Memory B cell (primary cell): ENCODE measurements at regions not wholly inside any gene's neighbourhood (a gene's known extent, or its start where the extent isn't known, plus 50 kb on each side); places are given as distances from the start of the nearest gene placed in this dataset.
"Not testable (repeated sequence)": the region's sequence is repeated elsewhere in the genome, so short reads cannot be mapped to it uniquely, and the experiment has no call there.

Experiments used
- ATAC-seq: fragments of 150-1000 bp; cut with Tn5 transposase; 2 replicates; pipeline ENCODE4 v1.10.0; 2021; ENCODE audit warnings: low read depth, mild to moderate bottlenecking, moderate library complexity
- DNase-seq, 2 donors: peaks; one replicate each; pipeline ENCODE4 v3.0.0; 2022; ENCODE audit warnings: low spot score in 2 of 2
- H3K27ac Mint-ChIP-seq: one replicate; pipeline ENCODE4 v1.8.0; 2022; ENCODE audit warnings: mild to moderate bottlenecking, moderate library complexity, mixed read lengths
- H3K27me3 Mint-ChIP-seq: one replicate; pipeline ENCODE4 v1.8.0; 2022; ENCODE audit warnings: mixed read lengths
- H3K36me3 Mint-ChIP-seq: one replicate; pipeline ENCODE4 v1.8.0; 2022; ENCODE audit warnings: mild to moderate bottlenecking, mixed read lengths
- H3K4me1 Mint-ChIP-seq: one replicate; pipeline ENCODE4 v1.8.0; 2022; ENCODE audit warnings: mixed read lengths
- H3K4me3 Mint-ChIP-seq: one replicate; pipeline ENCODE4 v1.8.0; 2022; ENCODE audit warnings: mild to moderate bottlenecking, moderate library complexity, mixed read lengths
- H3K9me3 Mint-ChIP-seq: one replicate; pipeline ENCODE4 v1.8.0; 2022; ENCODE audit warnings: mixed read lengths

DNA sequence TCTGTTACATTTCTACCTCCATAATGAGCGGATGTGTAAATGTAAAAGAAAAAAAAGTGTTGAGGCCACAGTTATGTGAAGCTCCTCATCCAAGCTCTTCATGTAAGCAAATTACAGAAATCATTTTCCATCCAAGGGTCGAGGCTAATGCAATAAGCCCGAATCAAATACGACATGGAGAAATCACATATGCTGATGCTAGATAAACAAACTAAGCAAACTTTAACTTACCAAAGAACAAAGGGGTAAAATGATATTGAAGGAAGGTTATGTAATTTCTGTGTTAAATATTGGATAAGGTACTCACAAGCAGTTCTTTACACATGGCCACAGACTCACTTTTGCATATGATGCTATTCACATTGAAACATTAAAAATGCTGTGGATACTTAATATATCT, 310.2 kb upstream of the ID2 start:
- H3K27me3 Mint-ChIP-seq: peaks cover 23% of the 10 kb centered on the region
- H3K36me3 Mint-ChIP-seq: peaks cover 2% of the 10 kb centered on the region
- H3K4me1 Mint-ChIP-seq: no peaks in the 10 kb centered on the region
- no peak overlapping the region for H3K4me3 Mint-ChIP-seq
- no peak for ATAC-seq
- no peak overlapping the region for H3K27ac Mint-ChIP-seq
- no peak for DNase-seq
- H3K9me3 Mint-ChIP-seq: peaks cover 6% of the 10 kb centered on the region

DNA sequence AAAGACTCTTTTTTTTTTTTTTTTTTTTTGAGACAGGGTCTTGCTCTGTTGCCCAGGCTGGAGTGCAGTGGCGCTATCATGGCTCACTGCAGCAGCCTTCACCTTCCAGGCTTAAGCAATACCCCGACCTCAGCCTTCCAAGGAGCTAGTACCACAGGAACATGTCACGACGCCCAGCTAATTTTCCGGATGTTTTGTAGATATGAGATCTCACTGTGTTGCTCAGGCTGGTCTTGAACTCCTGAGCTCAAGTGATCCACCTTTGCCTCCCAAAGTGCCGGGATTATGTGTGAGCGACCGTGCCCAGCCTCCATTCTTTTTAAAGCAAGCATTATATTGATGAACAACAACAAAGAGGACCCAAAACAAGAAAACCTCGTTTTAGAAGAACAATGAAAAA, 307.1 kb upstream of the ID2 start:
- peaks cover 2% of the 10 kb centered on the region for H3K36me3 Mint-ChIP-seq
- H3K27me3 Mint-ChIP-seq: peaks cover 31% of the 10 kb centered on the region

DNA sequence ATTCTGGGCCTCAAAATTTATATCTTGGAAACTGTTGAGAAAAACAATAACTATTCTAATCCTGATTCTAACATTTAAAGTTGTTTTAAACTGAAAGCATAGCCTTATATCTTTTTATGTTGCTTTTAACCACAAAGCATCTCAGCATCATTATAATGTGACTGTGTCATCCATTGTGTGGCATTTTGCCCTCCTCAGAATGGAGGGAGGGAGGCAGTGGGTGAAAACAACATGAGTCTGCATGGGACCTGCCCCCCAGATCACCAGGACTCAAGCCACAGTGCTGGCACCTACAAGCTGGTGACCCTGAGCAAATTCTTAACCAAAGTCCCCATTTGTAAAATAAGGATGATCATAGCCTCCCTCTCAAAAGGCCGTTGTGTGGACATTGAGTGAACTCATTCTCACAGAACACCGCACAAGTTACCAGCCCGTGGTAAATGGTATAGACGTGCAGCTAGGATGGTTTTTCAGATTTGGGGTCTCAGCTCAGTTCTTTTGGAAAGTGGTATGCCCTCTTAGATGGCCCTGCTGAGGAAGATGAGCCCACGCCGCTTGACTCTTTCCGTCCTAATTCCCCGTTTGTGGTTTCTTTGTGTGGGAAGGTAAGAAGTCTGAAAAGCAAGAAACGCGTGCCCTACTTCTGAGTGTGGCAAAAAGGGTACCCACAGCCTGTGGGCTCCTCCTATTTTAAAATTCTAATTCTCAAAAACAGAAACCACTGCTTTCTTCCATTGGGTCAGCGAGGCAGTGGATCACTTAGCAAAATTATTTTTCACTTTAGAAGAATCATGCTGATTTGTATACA, 305.0 kb upstream of the ID2 start:
- H3K36me3 Mint-ChIP-seq: peaks cover 2% of the 10 kb centered on the region
- no peak overlapping the region for H3K27ac Mint-ChIP-seq
- H3K4me1 Mint-ChIP-seq: peaks cover 11% of the 10 kb centered on the region
- H3K4me3 Mint-ChIP-seq: no peak overlapping the region
- ATAC-seq: no peak
- no peak for DNase-seq
- H3K9me3 Mint-ChIP-seq: peaks cover 6% of the 10 kb centered on the region
- peaks cover 26% of the 10 kb centered on the region for H3K27me3 Mint-ChIP-seq

More for the DNA sequence above, 307.1 kb upstream of the ID2 start:
- no peak for ATAC-seq
- Mint-ChIP-seq H3K27ac (no peak overlapping the region), H3K4me3 (no peak overlapping the region), H3K9me3 (peaks cover 6% of the 10 kb centered on the region), H3K4me1 (peaks cover 6% of the 10 kb centered on the region)
- no peak for DNase-seq

DNA sequence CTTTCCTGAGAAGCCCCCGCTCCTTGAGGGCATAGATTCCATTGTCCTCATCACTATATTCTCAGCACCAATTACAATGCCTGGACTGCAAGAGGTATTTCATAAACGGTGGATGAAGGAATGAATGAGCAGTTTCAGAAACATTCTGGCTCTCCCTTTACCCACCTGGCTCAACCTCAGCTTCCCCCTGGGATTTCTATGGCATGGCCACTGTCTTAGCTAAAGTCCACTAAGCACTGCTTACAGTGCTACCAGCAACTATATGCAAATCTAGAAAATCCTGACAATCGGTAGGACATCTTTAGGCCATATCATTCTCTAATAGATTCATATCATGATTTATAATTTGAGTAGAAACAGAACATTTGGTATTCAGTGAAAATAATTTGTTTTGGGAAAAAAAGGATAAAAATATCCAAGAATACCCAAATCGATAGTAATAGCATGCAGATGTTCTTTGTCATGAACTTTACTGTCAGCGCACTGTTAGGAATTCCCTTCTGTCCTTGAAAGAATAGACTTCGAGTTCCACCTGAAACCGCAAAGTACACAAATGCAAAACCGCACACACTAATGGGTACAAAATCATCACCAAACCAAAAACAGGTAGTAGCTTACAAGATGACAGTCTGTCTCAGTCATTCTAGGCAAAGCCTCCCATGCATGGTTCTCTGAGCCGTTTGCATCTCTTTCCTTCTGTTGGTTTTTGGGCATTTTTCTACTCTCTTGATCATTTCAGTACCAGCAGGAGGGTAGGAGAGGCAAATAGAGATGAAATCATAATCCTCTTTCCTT, 303.6 kb upstream of the ID2 start:
- DNase-seq (no peak), ATAC-seq (peak; percentile 48)
- Mint-ChIP-seq H3K4me1 (peaks cover 11% of the 10 kb centered on the region), H3K27me3 (peaks cover 21% of the 10 kb centered on the region), H3K36me3 (peaks cover under 1% of the 10 kb centered on the region), H3K9me3 (peaks cover 2% of the 10 kb centered on the region), H3K4me3 (no peak overlapping the region), H3K27ac (no peak overlapping the region)

DNA sequence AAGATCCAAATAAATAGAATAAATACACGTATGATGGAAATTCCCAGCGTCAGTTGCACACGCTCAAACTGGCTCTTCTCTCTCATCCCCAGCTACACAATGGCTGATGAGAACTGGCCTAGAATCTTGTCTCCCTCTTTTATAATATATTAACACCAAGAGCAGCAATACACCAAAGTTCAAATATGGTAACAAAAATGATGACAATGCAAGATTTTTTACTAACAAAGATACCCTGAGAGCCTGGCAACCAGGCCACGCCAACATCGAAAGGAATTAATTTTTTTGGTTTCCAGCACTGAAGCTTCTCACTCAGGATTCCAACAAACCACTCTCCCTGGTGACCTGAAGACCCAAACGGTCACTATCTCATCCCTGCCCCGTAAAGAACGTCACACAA, 302.7 kb upstream of the ID2 start:
- DNase-seq: no peak
- peaks cover 21% of the 10 kb centered on the region for H3K27me3 Mint-ChIP-seq
- H3K4me3 Mint-ChIP-seq: no peak overlapping the region
- H3K36me3 Mint-ChIP-seq: no peaks in the 10 kb centered on the region
- H3K9me3 Mint-ChIP-seq: no peaks in the 10 kb centered on the region
- peaks cover 11% of the 10 kb centered on the region for H3K4me1 Mint-ChIP-seq
- ATAC-seq: no peak
- H3K27ac Mint-ChIP-seq: no peak overlapping the region

DNA sequence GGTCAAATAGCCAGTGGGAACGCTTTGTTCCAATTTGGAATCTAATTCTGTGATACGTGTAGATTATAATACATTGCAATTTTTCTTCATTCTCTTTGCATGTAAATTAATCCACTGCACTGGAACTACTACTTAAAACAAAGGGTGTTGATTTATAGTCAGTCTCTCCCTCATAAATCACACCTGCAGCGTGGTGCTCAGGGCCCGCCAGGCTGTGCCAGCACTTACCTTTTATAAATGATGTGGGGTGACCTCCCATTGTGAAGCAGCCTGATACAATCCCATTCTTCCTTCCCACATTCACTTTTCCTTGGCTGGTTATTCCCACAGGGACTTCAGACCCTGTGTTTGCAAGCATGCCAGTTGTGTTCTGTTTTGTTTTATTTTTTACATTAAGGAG, 302.3 kb upstream of the ID2 start:
- Mint-ChIP-seq H3K4me1 (peaks cover 11% of the 10 kb centered on the region), H3K27me3 (peaks cover 21% of the 10 kb centered on the region), H3K4me3 (no peak overlapping the region), H3K27ac (no peak overlapping the region), H3K36me3 (no peaks in the 10 kb centered on the region), H3K9me3 (no peaks in the 10 kb centered on the region)
- DNase-seq (no peak), ATAC-seq (no peak)

DNA sequence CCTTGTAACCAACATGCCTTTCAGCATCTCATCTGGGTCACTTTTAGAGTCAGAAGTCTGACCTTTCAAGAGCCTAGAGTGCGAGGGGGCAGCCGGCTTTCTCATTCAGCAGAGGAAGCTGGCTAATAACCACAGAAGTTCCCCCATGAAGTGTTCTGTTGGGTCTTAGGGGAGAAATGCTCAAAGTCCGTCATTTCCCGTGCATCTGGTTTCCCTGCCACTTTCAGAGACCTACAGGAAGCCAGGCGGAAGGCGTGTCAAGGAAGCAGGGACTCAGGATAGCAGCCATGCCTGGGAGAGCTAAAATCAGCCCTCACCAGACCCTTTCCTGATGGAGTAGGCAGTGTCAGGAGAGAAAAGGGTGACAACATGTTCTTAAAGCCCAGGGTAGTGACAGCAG, 301.8 kb upstream of the ID2 start:
- Mint-ChIP-seq H3K9me3 (no peaks in the 10 kb centered on the region), H3K36me3 (no peaks in the 10 kb centered on the region), H3K4me3 (no peak overlapping the region), H3K27me3 (peaks cover 19% of the 10 kb centered on the region), H3K4me1 (peaks cover 11% of the 10 kb centered on the region), H3K27ac (no peak overlapping the region)
- no peak for ATAC-seq
- DNase-seq: no peak

DNA sequence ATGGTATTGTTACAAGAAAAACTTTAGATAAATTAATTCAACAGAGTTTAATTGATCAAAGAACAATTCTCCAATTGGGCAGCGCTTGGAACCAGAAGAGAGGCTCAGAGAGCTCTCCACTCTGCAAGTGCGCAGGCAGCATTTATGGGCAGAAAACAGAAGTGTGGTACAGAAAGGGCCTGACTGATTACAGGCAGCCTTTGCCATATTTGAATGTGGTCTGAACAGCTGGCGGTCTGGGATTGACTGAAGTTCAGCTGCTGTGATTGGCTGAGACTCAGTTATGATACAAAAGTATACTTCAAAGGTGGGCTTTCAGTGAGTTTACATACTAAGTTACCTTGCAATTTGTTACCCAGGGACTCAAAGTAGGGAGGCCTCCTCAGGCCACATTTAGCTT, 301.3 kb upstream of the ID2 start:
- ATAC-seq: no peak
- no peak overlapping the region for H3K27ac Mint-ChIP-seq
- H3K4me1 Mint-ChIP-seq: peaks cover 11% of the 10 kb centered on the region

DNA sequence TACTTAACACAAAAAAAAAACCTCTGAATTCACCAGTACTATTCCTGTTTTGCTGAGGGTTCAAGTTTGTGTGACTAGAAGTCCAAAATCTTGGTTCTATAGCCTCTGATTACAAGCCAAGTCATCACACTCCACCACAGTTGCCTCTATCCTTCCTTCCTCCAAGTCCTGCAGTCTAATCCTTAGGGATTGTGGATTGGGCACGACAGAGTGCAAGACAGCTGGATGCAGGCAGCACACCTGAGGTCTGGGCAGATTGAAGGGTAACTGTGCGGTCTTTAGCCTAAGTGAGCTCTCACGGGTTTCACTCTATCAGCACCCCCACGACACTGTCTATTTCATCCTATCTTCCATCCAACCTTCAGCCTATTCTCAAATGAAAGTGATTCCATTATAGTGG, 299.4 kb upstream of the ID2 start:
- H3K27me3 Mint-ChIP-seq: peaks cover 21% of the 10 kb centered on the region
- H3K9me3 Mint-ChIP-seq: no peaks in the 10 kb centered on the region
- H3K36me3 Mint-ChIP-seq: no peaks in the 10 kb centered on the region
- ATAC-seq (no peak), DNase-seq (no peak)
- H3K4me3 Mint-ChIP-seq: no peak overlapping the region
- peaks cover 11% of the 10 kb centered on the region for H3K4me1 Mint-ChIP-seq
- H3K27ac Mint-ChIP-seq: no peak overlapping the region

More for the DNA sequence above, 301.3 kb upstream of the ID2 start:
- DNase-seq: no peak
- H3K4me3 Mint-ChIP-seq: no peak overlapping the region
- H3K9me3 Mint-ChIP-seq: no peaks in the 10 kb centered on the region
- peaks cover 21% of the 10 kb centered on the region for H3K27me3 Mint-ChIP-seq
- no peaks in the 10 kb centered on the region for H3K36me3 Mint-ChIP-seq

DNA sequence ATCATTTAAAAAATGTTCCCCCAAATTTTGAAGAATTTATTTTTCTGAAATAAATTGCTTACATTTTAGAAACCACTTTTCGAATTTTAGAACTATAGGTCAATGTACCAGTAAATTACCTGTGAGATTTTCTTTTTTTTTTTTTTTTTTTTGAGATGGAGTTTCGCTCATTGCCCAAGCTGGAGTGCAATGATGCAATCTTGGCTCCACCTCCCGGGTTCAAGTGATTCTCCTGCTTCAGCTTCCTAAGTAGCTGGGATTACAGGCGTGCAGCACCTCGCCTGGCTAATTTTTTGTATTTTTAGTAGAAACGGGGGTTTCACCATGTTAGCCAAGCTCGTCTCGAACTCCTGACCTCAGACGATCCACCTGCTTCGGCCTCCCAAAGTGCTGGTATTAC, 295.1 kb upstream of the ID2 start:
- ATAC-seq, H3K4me1 Mint-ChIP-seq, H3K4me3 Mint-ChIP-seq, H3K9me3 Mint-ChIP-seq, DNase-seq, H3K27ac Mint-ChIP-seq, H3K27me3 Mint-ChIP-seq, H3K36me3 Mint-ChIP-seq: not testable (repeated sequence)

DNA sequence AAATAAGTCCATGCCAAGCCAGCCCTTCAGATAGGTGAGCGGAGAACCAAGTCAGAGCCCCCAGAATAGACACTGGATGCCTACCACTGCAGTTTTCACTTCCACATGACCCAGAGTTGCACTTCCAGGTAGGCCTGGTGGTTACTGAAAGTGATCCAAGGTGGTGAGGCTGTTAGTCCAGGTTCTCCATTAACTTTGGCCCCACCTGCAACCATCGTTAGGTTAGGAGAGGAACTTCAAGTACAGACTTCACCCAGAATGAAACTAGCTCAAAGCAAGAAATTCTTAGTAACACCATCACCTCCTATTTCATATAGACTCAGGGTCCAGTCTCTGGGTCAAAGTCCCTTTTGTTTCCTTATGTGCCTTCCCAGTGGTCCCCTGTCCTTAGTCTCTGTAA, 293.1 kb upstream of the ID2 start:
- H3K4me3 Mint-ChIP-seq: no peak overlapping the region
- peaks cover 7% of the 10 kb centered on the region for H3K27me3 Mint-ChIP-seq
- H3K36me3 Mint-ChIP-seq: no peaks in the 10 kb centered on the region
- DNase-seq: no peak
- no peak overlapping the region for H3K27ac Mint-ChIP-seq
- H3K4me1 Mint-ChIP-seq: no peaks in the 10 kb centered on the region
- ATAC-seq: no peak
- H3K9me3 Mint-ChIP-seq: no peaks in the 10 kb centered on the region

DNA sequence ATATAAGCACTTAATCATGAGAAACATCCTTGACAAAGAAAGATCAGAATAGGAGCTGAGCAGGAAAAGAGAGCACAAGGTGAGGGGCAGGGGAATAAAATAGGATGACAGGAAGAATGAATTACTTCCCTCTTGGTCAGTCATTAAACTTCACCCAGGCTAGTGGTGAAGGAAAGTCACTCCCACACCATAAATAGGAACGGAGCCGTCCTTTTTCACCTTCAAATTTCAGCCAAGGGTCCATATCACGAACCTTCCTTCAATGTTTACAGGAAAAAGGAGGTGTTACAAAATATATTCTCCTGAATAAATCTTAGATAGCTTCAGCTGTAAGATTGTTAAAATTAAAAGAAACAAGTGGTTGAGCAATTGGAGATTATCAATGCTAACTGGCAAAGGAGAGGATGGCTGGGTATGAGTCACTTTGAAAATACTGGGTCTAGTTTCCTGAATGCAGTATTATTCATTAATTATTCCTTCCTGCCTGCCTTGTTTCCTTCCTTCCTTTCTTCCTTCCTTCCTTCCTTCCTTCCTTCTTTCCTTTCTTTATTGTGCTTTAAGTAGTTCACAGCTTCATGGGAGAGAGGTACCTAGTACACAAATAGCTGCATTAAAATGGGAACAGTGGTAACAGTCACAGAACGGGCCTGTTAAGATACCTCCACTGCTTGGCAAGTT, 292.3 kb upstream of the ID2 start:
- H3K36me3 Mint-ChIP-seq: no peaks in the 10 kb centered on the region
- H3K4me3 Mint-ChIP-seq: no peak overlapping the region
- DNase-seq: no peak
- ATAC-seq: no peak
- no peaks in the 10 kb centered on the region for H3K4me1 Mint-ChIP-seq
- H3K9me3 Mint-ChIP-seq: no peaks in the 10 kb centered on the region
- no peak overlapping the region for H3K27ac Mint-ChIP-seq
- H3K27me3 Mint-ChIP-seq: peaks cover 7% of the 10 kb centered on the region

DNA sequence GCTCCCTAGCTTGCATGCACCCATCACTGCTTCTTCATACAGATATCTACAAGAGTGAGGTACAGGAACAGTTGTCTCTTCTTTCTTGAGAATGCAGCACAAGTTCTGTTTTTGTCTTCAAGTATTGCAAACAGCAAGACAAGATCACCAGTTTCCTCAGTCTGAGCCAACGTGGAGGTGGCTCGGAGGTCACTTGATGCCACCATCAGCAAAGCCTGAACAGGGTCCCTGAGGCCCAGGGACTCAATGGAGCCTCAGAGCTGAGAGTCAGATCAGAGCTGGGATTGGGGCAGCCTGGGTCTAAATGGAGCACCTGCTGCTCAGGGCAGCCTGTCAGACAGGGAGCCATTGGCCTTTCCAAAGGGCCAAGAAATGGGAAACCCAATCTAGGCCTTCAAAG, 290.7 kb upstream of the ID2 start:
- no peak for ATAC-seq
- Mint-ChIP-seq H3K4me1 (no peaks in the 10 kb centered on the region), H3K9me3 (no peaks in the 10 kb centered on the region), H3K4me3 (no peak overlapping the region), H3K27me3 (peaks cover 9% of the 10 kb centered on the region), H3K36me3 (no peaks in the 10 kb centered on the region), H3K27ac (no peak overlapping the region)
- no peak for DNase-seq

DNA sequence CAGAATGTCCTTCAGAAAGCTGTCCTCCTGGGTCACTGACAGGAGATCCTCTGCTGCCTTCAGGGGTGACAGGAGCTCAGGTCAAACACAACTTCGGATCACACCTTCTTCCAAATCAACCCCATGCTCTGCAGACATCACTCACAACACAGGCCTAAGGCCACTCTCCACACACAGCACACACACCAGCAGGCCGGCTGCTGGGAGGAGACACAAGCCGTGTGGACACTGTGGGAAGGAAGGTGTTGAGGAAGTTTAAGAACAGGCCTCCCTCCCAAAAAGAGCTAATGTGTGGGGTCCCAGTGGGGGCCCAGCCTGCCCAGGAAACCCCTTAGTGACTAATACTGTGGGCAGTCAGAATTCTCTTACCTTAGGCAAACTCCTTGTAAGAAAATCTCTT, 290.3 kb upstream of the ID2 start:
- peaks cover 9% of the 10 kb centered on the region for H3K27me3 Mint-ChIP-seq
- H3K4me3 Mint-ChIP-seq: no peak overlapping the region
- H3K9me3 Mint-ChIP-seq: no peaks in the 10 kb centered on the region
- no peaks in the 10 kb centered on the region for H3K36me3 Mint-ChIP-seq
- no peak overlapping the region for H3K27ac Mint-ChIP-seq
- no peak for DNase-seq
- no peaks in the 10 kb centered on the region for H3K4me1 Mint-ChIP-seq
- no peak for ATAC-seq
